ENCODE measurements at regions not wholly inside any gene's neighbourhood (a gene's known extent, or its start where the extent isn't known, plus 50 kb on each side); places are given as distances from the start of the nearest gene placed in this dataset.
"Not testable (repeated sequence)": the region's sequence is repeated elsewhere in the genome, so short reads cannot be mapped to it uniquely, and the experiment has no call there.

DNA sequence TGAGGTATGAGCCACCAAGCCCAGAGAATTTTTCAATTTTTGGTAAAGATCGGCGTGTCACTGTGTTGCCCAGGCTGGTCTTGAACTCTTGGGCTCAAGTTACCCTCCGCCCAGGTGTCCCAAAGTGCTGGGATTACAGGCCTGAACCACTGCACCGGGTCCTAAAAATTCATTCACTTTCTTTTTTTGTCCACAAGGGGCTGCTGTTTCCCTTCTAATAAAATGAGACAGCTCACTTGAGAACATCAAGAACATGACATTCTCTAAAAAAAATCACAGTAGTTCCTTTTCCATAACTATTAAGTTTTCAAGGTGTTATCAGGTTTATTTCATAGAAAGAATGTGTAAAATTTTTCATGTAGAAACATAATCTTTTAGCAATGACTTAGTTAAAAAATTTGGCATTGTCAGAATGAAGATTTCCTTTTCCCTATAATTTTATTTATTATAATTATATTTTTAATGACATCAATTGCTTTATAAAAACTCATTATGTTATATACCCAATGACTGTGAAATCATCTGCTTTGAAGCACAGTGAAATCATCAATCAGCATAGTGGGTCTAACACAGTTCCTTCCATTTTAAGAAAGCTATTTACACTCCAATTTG is 1723.8 kb upstream of the DEFB115 start:
- DNase-seq (ENCODE audit: low read depth) = not testable (repeated sequence)

DNA sequence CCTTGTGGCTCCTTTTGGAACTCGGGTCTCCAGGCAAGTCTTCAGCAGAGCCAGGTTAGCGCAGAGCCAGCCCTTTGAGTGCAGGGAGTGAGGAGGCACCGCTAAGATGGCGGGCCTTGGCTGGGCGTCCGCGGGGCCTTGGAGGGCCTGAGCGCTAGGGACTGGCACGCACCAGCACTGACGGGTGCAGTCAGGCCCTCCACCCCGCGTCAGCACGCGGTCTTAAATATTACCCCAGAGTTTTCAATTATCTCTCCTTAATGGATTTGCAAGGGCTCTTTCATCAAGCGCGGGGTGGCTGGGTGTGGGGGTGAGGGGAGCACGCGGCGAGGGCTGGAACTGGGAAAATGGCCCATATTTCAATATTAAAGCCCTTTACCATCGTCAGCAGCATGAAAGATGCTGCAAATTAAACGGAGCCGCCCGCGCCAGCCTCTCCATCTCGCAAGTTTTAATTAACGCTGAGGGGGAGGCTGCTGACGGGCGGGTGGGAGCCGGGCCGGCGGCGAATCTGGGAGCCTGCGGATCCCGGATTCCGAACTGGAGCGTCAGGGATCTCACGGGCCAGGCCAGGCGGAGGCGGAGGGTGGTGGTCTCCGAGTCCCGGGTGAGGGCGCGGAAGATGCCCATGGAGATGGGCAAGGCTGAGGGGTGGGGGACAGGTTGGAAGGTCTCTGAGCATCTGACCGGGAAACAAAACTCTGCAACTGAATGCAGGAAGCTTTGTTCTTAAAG is 1690.4 kb upstream of the DEFB115 start:
- not testable (repeated sequence) for DNase-seq (ENCODE audit: low read depth)

DNA sequence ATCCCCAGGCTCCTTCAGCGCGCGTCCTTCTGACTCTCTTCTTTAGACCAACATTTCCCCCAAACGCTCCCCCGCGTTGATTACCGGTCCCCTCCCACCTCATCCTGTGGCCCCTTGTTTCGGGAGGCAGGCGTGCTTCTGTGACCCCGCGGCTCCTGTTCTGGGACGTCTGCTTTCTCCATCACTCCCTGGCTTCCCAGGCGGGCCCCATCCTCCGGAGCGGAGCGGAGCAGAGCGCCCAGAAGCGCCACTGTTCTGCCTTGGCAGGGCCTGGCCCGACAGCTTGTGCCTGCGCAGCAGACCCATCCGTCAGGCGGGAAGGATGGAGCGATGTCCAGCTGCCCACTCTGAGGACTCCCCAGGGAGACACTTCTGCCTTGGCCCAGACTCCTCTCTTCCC is 1689.8 kb upstream of the DEFB115 start:
- not testable (repeated sequence) for DNase-seq (ENCODE audit: low read depth)

DNA sequence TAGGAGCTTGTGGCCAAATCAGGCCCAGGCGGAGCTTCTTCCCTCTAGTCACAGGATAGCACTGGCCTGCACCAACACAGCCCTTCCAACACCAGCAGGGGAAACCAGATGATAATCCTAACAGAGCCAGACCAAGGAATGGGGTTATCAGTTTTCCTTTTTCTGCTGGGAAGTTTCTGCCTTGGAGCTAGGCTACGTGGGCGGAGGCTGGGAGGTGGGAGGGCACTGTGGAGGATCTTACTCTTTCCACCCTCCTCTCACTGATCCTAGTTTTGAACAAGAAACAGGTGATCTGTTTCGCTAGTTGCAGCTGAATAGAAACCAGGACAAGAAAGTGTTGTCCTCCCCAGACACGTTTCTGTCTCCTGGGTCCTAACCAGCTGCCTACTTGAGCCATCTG is 1687.3 kb upstream of the DEFB115 start:
- DNase-seq (ENCODE audit: low read depth) = not testable (repeated sequence)

DNA sequence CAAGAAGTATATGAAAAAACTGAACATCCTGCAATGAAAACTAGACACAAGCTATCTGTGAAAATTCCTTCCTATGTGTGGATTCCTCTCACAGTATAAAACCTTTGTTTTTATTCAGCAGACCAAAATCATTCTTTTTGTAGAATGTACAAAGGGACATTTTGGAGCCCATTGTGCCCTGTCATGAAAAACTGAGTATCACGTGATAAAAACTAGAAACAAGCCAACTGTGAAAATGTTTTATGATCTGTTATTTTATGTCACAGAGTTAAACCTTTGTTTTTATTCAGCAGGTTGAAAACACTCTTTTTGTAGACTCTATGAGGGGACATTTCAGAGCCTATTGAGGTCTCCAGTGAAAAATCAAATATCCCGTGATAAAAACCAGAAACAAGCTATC is 1667.9 kb upstream of the DEFB115 start:
- not testable (repeated sequence) for DNase-seq (ENCODE audit: low read depth)

DNA sequence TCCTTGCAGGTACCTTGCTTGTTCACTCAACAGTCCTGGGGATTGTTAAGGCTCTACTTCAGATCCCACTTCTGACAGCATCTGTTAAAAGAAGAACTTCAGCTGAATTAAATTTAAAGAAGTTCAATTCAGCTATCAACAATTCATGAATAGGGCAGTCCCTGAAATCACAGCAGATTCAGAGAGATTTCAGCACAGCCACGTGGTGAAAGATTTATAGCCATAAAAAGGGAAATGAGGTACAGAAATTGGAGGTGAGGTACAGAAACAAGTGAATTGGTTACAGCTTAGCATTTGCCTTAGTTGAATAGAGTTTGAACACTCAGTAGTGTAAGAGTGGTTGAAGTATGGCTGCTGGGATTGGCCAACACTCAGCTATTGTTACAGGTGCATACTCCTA is 1653.3 kb upstream of the DEFB115 start:
- not testable (repeated sequence) for DNase-seq (ENCODE audit: low read depth)

DNA sequence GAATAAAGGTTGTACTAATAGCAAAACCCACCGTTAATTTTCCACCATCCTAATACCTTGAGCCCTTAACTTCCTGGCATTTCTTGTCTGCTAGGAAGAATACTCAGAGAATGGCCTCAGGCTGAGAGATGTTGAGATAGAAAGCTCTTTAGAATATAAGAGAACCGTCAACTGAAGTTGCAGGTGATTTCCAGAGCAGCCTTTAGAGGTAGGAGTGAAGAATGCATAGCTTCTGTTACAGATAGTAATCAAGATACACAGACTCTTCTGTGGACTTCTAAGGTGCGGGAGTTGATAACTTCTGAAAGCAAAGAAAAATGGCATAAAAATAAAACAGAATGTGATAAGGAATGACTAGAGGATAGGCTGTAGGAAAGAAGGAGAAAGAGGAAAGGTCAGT is 1651.3 kb upstream of the DEFB115 start:
- not testable (repeated sequence) for DNase-seq (ENCODE audit: low read depth)

DNA sequence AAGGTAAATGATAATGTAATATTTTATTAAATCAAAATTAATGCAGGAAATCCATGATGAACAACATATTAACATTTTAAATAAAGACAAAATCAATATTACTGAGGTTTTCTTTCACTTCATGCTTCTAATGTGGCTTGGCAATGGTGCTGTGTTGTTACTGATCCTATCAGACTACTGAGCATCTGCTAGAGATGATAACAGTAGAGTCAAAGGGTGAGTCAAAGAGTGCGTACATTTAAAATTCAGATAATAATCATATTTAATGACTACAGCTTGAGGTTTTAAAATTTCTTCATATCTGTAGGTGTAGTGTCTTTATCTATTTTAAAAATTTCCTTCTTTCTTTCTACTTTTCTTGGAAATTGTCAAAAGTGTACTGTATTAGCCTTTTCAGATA is 1628.1 kb upstream of the DEFB115 start:
- DNase-seq (ENCODE audit: low read depth) = not testable (repeated sequence)
